Hepatocyte (in vitro differentiated cells): ENCODE measurements at regions not wholly inside any gene's neighbourhood (a gene's known extent, or its start where the extent isn't known, plus 50 kb on each side); places are given as distances from the start of the nearest gene placed in this dataset.
"Not testable (repeated sequence)": the region's sequence is repeated elsewhere in the genome, so short reads cannot be mapped to it uniquely, and the experiment has no call there.

Experiments
- CTCF ChIP-seq: fragments of 200-600 bp; sonication (generic); IDR thresholded peaks from 2 replicates; pipeline ENCODE4 v1.5.1; 2016; ENCODE audit warnings: antibody characterized with exemption, mild to moderate bottlenecking; ENCODE audit not compliant: poor library complexity
- EZH2 ChIP-seq: fragments of 200-600 bp; sonication (generic); IDR thresholded peaks from 2 replicates; pipeline ENCODE4 v1.6.1; 2016; ENCODE audit warnings: antibody characterized with exemption, mild to moderate bottlenecking, borderline replicate concordance
- EZH2phosphoT487 ChIP-seq: fragments of 200-600 bp; sonication (generic); IDR thresholded peaks from one replicate; pipeline ENCODE4 v1.6.1; 2018; ENCODE audit warnings: antibody characterized with exemption, mild to moderate bottlenecking, low read depth, moderate library complexity; ENCODE audit not compliant: unreplicated experiment, severe bottlenecking

GRCh38 chr12:127155935-127156619 is 1110.9 kb upstream of the TMEM132C start:
- not testable (repeated sequence) for TF ChIP-seq EZH2, CTCF, EZH2phosphoT487
